ENCODE measurements at regions not wholly inside any gene's neighbourhood (a gene's known extent, or its start where the extent isn't known, plus 50 kb on each side); places are given as distances from the start of the nearest gene placed in this dataset.
"Not testable (repeated sequence)": the region's sequence is repeated elsewhere in the genome, so short reads cannot be mapped to it uniquely, and the experiment has no call there.

DNA sequence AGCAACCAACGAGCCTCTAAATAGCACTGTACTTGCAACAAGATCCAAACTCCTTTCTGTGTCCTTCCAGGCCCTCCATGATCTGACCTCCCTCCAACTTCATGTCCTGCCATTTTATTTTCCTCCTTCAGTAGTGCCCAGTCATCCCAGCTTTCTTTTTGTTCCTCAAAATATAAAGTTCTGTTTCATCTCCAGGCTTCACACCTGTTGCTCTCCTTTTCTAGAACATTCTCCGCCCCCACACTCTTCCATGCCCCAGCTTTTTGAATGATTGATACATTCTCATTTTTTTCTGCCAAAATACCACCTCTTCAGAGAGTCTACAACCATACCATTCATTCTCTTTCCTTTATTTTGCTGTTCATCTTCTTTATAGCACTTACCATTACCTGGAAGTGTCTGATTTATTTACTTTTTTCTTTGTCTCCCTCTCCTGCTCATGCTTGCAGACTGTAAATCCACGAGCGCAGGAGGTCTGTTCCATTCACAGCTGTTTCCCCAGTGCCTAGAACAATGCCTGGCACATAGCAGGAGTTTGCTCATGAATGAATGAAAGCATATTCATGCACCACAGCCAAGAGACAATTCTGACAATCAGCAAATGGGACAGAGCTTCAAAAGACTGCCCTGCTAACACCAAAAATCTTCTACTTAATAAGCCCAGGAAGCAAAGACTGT lies 296.4 kb downstream of the RPAP3 start:
- DNase-seq (ENCODE audit: low read depth), result no peak

DNA sequence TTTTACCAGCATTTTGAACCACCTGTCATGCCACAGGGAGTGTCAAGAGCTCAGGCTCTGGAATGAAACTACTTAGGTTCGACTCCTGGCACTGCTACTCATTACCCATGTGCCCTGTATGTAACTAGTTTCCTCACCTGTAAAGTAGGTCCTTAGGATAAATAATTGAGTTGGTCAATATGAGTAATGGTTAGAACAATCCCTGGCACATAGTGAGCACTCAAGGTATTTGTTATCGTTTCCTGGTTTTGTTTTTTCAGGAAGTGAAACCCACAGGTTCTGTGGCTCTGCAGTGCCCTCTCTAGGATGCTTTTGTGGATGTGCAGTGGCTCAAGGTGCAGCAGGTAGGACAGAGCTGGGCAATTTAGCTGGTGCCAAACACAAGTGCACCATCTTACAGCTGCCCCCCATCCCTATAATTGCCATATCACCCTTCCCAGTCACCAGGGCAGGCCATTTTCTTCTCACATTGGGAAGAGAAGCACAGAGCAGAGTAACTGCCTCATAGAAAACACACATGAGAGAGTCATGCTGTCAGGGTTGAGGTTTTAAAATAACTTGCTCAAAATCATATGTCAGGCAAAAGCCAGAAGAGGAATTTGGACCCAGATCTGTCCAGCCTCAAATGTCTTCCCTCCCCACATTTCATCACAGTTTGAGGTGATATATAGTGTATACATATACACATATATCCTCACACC lies 297.5 kb downstream of the RPAP3 start:
- DNase-seq (ENCODE audit: low read depth), result no peak

DNA sequence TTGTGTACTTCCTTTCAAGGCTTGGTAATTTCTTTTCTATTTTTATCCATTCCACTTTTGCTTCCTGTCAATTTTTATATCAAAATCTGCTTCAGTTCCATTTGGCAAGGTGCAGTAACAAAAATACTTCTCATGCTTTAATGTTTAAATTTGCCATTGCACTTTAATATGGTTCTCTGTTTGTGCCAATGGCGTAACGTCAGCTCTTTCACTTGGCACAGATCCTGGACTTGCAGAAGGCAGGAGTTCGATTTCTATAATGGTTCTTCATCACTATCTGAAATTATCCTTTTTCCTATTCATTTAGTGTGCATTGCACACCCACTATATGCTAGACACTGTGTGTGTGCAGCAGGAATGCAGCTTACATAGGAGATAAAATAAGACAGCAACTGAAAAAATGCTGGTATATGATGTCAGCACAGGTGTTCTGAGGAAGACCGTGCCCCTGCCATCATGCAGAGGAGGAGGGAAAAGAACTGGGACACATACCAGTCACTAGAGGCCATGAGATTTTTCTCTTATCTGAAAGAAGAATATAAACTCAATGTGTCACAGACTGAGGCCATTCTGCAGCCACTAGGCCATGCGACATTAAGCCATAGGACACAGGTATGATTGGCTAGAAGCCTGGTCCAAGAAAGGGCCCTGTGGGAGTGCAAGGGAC lies 298.2 kb downstream of the RPAP3 start:
- DNase-seq (ENCODE audit: low read depth), result no peak

DNA sequence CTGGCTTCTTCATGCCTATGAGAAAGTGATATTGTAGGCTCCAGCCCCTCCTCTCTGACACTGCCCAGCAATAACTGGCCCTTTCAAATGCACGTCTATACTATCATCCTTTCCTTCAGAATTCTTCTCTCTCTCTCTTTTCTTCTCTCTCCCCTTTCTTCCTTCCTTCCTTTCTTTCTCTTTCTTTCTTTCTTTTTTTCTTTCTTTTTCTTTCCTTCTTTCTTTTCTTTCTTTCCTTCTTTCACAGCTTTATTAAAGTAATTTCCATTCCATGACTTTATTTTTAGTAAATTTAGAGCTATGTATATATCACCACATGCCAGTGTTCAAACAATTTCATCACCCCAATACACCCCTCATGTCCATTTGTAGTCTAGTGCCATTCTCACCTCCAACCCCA lies 302.1 kb downstream of the RPAP3 start:
- no peak for DNase-seq (ENCODE audit: low read depth)

DNA sequence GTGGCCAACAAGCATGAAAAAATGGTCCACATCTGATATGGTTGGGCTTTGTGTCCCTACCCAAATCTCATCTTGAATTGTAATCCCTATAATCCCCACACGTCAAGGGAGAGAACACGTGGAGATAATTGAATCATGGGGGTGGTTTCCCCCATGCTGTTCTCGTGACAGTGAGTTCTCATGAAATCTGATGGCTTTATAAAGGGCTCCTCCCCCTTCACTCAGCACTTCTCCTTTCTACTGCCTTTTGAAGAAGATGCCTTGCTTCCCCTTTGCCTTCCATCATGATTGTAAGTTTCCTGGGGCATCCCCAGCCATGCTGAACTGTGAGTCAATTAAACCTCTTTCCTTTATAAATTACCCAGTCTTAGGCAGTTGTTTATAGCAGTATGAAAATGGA lies 304.6 kb downstream of the RPAP3 start:
- not testable (repeated sequence) for DNase-seq (ENCODE audit: low read depth)

DNA sequence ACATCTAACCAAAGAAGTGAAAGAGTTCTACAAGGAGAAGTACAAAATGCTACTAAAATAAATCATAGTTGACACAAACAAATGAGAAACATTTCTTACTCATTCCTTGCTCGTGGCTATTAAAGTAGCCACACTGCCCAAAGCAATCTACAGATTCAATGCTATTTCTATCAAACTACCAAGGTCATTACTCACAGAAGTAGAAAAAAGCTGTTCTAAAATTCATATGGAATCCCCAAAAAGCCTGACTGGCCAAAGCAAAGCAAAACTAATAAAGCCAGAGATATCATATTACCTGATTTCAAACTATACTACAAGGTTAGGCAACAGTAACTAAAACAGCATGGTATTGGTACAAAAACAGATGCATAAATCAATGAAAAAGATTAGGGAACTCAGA lies 305.6 kb downstream of the RPAP3 start:
- no peak for DNase-seq (ENCODE audit: low read depth)

DNA sequence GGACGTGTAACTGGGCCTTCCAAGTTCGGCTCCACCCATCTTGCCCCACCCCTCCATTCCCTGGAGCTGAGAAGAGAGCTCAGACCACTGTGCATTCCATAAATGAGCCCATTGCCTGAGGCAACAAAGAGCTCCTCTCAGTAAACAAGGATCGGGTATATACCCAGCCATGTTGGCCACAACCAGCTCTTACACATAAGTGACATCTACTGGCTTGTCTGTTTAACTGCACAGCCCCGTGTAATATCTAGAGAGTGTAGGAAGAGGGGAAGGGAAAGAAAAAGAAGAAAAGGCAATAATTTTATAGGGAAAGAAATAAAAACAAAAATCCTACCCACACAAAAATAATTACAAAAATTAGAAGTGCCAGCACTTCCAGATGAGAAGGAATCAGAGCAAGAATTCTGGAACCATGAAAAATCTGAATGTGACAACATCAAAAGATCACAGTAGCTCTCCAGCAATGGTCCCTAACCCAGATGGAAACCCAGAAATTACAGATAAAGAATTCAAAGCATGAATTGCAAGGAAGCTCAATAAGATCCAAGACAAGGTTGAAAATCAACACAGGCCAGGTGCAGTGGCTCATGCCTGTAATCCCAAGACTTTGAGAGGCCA lies 308.1 kb downstream of the RPAP3 start:
- peak; percentile 42 for DNase-seq (ENCODE audit: low read depth)

DNA sequence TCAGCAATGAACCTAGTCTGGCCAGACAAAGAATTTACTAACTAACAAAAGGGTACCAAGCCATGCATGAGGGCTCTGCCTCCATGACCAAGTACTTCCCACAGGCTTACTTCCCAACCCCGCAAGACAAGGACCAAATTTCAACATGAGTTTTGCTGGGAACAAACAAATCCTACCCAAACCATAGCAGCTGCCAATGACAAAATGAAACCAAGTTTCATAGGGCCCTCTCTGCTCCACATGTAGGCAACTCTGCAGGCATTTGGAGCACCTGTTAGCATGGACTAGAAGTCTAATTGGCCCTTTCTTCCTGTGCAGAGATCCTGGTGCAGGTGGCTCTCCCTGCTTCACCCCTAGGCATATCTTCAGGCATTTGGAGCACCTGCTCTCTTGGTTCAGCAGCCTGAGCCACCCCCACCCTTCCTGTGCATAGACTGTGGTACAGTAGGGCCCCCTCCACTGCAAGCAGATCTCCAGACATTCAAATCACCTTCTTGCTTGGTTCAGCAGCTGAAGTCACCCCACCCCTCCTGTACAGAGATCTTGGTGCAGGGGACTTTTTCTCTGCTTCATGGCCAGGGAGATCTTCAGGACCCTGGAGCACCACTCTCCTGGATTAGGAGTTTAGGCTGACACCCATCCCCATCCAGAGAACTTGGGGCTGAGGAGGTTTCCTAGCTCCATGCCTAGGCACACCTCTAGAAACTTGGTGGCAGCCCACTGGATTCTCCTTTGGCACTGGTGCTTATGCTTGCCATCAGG lies 308.7 kb downstream of the RPAP3 start:
- DNase-seq (ENCODE audit: low read depth), result no peak

DNA sequence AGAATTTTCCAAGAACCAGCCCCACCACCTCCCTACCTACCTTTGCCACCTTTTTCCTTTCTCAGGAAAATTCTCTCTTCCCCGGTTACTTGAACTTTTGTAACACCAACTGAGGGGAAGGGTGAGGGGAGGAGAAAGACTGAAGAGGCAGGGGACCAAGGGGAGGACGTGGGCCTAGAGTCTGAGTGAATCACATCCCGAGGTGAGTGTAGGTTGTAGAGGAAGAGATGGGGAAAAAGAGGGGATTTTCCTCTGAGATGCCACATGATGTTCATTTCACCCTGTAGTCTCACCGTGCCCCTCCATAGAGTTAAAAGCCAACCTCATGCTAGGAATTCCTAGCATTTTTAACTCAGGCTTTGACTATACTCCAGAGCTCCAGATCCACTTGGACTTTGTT lies 311.8 kb downstream of the RPAP3 start:
- DNase-seq (ENCODE audit: low read depth), result peak; percentile 30

DNA sequence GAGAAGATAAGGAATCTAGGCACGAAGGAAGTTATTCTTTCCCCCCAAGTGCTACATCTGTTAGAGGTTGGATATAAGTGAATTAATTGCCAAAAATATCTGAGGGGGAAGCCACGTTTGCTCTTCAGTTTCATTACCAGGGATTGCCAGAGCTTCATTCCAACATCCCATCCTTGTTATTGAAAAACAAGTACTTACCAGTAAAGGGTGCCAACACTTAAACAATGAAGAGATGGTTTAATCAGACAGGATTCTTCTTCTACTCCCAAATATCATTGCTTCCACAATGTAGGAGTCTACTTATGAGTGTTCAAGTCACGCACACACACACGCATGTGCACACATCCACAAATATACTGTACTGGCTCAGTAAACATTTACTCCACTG lies 312.4 kb downstream of the RPAP3 start:
- no peak for DNase-seq (ENCODE audit: low read depth)

DNA sequence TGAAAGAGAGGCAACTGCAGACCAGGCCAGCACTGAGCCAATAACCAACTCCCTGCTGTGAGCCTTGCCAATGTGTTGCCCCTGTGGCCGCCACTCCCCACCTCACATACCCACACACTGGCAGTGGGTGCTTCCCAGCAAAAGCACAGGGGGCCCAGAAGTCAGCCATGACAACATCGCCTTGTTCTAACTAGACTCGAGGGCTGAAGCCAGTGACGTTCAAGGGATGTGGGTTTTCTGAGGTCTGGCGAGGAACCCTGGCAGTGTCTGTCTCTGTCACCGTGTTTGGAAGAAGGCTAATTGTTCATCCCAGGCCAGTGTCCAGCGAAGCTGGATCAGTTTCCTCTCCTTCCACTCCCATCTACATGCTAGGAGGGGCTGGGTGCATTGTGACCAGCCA lies 311.8 kb upstream of the AMIGO2 start:
- DNase-seq (ENCODE audit: low read depth), result peak; percentile 44

DNA sequence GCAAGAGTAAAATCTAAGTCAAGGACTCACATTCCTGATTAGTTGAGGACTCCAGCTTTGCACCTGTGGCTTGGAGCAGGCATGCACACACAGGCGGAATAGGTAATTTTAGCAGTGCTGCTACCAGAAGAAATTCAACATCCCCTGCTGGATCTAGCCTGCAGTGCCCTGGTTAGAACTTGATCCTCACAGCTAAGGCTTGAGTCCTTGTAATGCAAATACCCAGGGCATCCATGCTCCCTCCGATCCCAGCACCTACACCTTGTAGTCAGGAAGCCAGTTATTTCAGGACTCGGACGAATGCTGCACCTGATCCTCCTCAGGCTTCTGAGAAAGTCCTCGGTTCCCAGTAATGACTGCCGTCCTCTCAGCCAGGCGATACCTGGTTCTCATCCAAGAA lies 309.0 kb upstream of the AMIGO2 start:
- DNase-seq (ENCODE audit: low read depth), result no peak

DNA sequence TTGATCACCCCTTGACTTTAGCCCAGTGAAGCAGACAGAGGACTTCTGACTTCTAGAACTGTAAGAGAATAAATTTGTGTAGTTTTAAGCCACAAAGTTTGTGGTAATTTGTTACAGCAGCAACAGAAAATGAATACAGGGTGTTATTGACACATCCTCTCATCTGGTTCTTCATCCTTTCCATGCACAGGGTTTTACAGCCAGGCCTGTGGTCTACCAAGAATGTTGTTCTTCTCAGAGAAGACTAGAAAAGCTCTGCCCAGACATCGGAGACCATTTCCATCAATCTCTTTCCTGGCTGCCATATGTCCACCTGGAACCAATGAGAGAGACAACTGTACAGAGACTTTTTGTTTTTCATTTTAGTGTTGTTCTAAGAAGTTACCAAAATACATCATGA lies 308.2 kb upstream of the AMIGO2 start:
- no peak for DNase-seq (ENCODE audit: low read depth)

DNA sequence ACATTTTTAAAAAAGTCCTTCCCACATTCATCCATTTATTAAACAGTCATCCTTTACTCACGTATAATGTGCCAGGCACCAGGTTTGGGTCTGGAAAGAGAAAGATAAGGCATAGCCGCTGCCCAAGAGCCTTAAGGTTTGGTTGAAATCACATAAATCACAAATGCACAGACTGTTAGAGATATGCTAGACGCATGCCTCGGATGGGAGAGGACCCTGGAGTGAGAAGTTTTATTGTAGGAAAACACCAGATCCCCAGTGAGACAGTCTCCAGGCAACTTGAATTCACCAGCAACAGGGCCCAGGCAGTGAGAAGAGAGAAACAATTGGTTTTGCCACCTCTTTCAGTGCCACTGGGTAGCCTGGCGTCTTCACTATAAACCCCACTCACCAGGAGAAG lies 305.9 kb upstream of the AMIGO2 start:
- DNase-seq (ENCODE audit: low read depth), result no peak

DNA sequence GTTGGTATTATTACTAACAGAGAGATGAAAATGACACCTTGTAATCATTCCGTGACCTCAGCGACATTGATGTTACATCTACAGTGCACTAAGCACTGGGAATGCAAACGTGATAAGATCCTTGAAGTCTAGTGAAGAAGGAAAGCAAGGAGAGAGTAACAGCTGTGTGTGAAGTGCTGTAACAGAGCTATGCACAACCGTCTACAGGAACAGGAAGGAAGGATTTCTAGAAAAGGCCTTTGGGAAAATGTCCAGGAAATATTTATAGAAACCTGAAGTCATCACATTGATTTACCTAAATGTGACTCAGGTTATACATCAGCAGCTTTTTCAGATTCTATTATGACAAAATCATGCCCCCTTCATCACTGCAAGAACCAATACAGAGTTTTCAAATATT lies 304.2 kb upstream of the AMIGO2 start:
- no peak for DNase-seq (ENCODE audit: low read depth)

DNA sequence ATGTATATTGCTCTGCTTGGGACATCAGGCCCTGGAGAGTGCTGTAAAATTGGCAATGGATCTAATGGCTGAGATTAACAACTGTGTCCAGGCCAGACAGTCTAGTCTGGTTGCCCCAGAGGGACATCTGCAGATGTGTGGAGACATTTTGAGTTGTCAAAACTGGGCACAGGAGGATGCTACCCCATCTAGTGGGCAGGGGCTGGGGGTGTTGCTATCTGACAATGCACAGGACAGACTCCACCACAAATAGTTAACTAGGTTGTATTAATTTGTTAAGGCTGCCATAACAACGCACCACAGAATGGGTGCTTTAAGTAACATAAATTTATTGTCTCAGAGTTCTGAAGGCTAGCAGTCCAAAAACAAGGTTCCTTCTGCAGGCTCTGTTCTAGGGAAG lies 302.5 kb upstream of the AMIGO2 start:
- DNase-seq (ENCODE audit: low read depth), result no peak

DNA sequence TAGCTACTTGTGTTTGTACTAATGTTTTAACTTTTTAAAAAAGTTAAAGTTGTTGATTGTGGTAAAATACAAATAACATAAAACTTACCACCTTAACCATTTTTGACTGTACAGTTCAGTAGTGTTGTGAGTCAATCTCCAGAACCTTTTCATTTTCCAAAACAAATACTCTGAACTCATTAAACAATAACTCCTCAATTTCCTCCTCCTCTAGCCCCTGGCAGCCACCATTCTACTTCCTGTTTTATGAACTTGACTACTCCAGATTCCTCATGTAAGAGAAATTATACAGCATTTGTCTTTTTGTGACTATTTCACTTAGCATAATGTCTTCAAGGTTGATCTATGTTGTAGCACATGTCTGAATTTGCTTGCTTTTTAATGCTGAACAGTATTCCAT lies 299.1 kb upstream of the AMIGO2 start:
- no peak for DNase-seq (ENCODE audit: low read depth)

DNA sequence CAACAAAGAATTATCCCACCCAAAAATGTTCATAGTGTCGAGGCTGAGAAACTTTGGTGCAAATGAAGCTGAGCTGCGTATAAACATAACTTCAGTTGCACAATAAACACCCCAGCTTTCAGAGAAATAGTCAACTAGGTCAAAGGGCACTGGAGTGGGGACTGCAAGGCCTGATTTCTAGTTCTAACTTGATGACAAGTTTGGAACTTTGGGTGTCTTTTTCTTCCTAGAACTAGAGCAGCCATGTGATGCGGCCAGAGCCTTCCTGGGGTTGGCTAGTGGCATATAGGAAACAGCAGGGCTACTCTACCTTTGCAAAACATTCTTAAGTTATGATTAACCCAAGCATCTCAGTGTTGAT lies 298.4 kb upstream of the AMIGO2 start:
- DNase-seq (ENCODE audit: low read depth), result no peak

DNA sequence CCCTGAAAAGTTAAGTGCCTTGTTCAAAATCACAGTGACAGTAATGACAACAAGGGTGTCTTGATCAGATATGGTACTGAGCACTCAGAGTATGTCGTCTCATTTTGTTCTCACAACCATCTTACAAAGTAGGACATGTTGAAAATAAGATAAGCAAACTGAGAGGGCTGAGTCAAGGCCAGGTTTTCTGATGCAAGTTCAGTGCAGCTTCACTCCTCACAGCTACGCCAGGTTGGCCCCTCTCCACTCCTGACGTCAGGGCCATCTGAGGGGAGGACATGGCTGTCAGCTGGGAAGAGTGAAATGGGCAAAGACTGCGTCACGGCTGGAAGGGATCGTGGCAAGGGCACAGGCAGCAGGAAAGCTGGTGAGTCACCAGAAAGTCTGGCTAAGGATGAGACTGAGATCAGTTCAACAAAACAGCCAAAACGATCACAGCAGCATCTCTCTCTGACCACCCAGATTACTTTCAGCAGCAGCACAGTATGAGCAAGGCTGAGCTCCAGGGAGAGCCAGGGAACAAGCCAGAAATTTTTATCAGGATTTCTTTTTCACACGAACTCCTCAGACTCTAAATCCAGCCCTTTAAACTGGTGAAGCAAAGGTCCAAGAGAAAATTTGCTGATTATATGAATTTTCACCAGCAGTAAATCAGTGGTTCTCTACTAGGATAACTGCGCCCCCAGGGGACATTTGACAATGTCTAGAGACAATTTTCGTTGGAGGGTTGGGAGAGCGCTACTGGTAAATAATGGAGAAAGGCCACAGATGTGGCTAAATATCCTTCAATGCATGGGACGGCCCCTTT lies 297.9 kb upstream of the AMIGO2 start:
- no peak for DNase-seq (ENCODE audit: low read depth)

DNA sequence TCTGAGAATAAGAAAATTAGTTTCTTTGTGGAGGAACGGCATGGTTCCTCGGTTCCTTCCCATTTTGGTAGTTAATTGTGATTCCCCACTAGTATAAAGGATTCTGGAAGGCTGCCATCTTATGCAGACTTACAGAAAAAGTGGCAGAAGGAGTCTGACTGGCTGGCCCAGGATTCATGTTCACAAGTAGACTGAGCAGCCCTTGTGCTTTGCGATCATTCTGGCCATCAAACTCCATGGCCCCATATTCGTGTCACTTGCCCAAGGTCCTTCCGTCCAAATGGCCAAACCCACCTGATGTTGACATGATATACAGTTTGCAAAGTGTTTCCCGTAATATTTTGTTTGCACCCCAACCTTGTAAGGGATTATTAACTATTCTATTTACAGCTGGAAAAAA lies 297.2 kb upstream of the AMIGO2 start:
- DNase-seq (ENCODE audit: low read depth), result no peak

DNA sequence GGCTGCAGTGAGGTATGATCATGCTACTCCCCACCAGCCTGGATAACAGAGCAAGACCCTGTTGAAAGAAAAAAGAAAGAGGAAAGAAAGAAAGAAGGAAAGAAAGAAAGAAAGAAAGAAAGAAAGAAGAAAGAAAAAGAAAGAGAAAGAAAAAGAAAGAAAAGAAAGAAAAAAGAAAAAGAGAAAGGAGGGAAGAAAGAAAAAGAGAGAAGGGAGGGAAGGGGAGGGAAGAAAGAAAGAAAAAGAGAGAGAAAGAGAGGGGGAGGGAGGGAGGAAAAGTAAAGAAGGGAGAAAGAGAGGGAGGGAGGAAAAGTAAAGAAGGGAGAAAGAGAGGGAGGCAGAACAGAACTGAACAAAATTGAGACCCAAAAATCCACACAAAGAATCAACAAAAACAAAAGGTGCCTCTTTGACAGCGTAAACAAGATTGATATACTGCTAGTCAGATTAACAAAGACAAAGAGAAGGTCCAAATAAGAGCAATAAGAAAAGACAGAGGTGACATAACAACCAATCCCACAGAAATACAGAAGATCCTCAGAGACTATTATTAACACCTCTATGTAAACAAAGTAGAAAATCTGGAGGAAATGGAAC lies 293.9 kb upstream of the AMIGO2 start:
- no peak for DNase-seq (ENCODE audit: low read depth)
